Esophagus squamous epithelium (tissue), 4 donors: ENCODE measurements at regions not wholly inside any gene's neighbourhood (a gene's known extent, or its start where the extent isn't known, plus 50 kb on each side); places are given as distances from the start of the nearest gene placed in this dataset.

Experiments
- CTCF ChIP-seq, 6 experiments: fragments of 450-650 bp in 4 of 6; fragments of 200-600 bp in 2 of 6; sonication (generic) in 2 of 6; IDR thresholded peaks; one replicate each; pipeline ENCODE4 v1.5.1; 2016 to 2019; ENCODE audit warnings: antibody characterized with exemption in 6 of 6, mild to moderate bottlenecking in 4 of 6, moderate library complexity in 4 of 6
- POLR2A ChIP-seq, 4 donors: fragments of 450-650 bp; IDR thresholded peaks; one replicate each; pipeline ENCODE4 v1.6.1; 2017; ENCODE audit warnings: antibody characterized with exemption in 4 of 4, mild to moderate bottlenecking in 4 of 4, moderate library complexity in 3 of 4

- no peak for TF ChIP-seq CTCF (IDR thresholded peaks at IDR 0.05)
- TF ChIP-seq POLR2A (IDR thresholded peaks at IDR 0.05), result no peak
These were observed 194.3 kb downstream of the BCHE start for GRCh38 chr3:165642761-165643420.
